ENCODE measurements at regions not wholly inside any gene's neighbourhood (a gene's known extent, or its start where the extent isn't known, plus 50 kb on each side); places are given as distances from the start of the nearest gene placed in this dataset.
A peak's percentile ranks its signal among the peaks of the same experiment; 100 is the strongest.
"Not testable (repeated sequence)": the region's sequence is repeated elsewhere in the genome, so short reads cannot be mapped to it uniquely, and the experiment has no call there.

GRCh38 chr13:46463719-46464118 lies 76.7 kb upstream of the RUBCNL start:
- DNase-seq = no peak

- DNase-seq = not testable (repeated sequence)
Measured at GRCh38 chr13:46460223-46460622, 73.2 kb upstream of the RUBCNL start.

GRCh38 chr13:46457255-46457654 lies 70.2 kb upstream of the RUBCNL start:
- DNase-seq = not testable (repeated sequence)

GRCh38 chr13:46455924-46456323 lies 68.9 kb upstream of the RUBCNL start:
- peak; percentile 76 for DNase-seq

- not testable (repeated sequence) for DNase-seq
Measured at GRCh38 chr13:46451145-46451544, 64.1 kb upstream of the RUBCNL start.

GRCh38 chr13:46449949-46450348 lies 62.9 kb upstream of the RUBCNL start:
- DNase-seq = not testable (repeated sequence)

- peak; percentile 88 for DNase-seq
Measured at GRCh38 chr13:46448148-46448547, 61.1 kb upstream of the RUBCNL start.

- not testable (repeated sequence) for DNase-seq
Measured at GRCh38 chr13:46437808-46438404, 50.9 kb upstream of the RUBCNL start.
